ENCODE measurements at regions not wholly inside any gene's neighbourhood (a gene's known extent, or its start where the extent isn't known, plus 50 kb on each side); places are given as distances from the start of the nearest gene placed in this dataset.

DNA sequence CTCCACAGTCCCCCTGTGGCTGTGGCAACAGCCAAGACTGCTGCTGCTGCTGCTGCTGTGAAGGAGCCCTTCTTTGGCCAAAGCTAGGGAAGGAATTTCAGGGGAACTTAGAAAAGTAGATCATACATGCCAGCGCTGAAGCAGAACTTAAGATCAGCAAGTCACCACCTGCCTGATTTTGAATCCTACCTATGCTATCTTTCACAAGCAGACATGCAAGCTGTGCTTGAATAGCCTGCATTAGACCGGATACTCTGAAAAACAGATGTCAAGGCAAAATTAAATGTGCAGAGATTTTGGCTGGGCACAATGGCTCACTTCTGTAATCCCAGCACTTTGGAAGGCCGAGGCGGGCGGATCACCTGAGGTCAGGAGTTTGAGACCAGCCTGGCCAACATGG is 99.3 kb upstream of the ZNF366 start:
- TF ChIP-seq ELF1 (IDR thresholded peaks at IDR 0.05) (no peak), EZH2phosphoT487 (IDR thresholded peaks at IDR 0.05; ENCODE audit: borderline replicate concordance, low read depth) (no peak), SMC3 (IDR thresholded peaks at IDR 0.05; ENCODE audit: low read depth, low read length) (no peak)
- TF ChIP-seq, protein P1, sequence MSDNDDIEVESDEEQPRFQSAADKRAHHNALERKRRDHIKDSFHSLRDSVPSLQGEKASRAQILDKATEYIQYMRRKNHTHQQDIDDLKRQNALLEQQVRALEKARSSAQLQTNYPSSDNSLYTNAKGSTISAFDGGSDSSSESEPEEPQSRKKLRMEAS (IDR thresholded peaks at IDR 0.05; ENCODE audit: low read depth) = no peak
- TF ChIP-seq, protein P2, sequence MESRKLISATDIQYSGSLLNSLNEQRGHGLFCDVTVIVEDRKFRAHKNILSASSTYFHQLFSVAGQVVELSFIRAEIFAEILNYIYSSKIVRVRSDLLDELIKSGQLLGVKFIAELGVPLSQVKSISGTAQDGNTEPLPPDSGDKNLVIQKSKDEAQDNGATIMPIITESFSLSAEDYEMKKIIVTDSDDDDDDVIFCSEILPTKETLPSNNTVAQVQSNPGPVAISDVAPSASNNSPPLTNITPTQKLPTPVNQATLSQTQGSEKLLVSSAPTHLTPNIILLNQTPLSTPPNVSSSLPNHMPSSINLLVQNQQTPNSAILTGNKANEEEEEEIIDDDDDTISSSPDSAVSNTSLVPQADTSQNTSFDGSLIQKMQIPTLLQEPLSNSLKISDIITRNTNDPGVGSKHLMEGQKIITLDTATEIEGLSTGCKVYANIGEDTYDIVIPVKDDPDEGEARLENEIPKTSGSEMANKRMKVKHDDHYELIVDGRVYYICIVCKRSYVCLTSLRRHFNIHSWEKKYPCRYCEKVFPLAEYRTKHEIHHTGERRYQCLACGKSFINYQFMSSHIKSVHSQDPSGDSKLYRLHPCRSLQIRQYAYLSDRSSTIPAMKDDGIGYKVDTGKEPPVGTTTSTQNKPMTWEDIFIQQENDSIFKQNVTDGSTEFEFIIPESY (IDR thresholded peaks at IDR 0.05; ENCODE audit: borderline replicate concordance, low read depth) = no peak
